GM21786 (cell line): ENCODE measurements at regions not wholly inside any gene's neighbourhood (a gene's known extent, or its start where the extent isn't known, plus 50 kb on each side); places are given as distances from the start of the nearest gene placed in this dataset.
"Not testable (repeated sequence)": the region's sequence is repeated elsewhere in the genome, so short reads cannot be mapped to it uniquely, and the experiment has no call there.

Experiments
- ATAC-seq: cut with Tn5 transposase; IDR thresholded peaks from one replicate; pipeline ENCODE4 v1.9.1; 2021; ENCODE audit not compliant: unreplicated experiment

GRCh38 chr7:68550027-68550426 is 1048.2 kb upstream of the AUTS2 start:
- no peak for ATAC-seq

GRCh38 chr7:68550635-68551034 is 1047.6 kb upstream of the AUTS2 start:
- no peak for ATAC-seq

GRCh38 chr7:68556537-68556936 is 1041.7 kb upstream of the AUTS2 start:
- no peak for ATAC-seq

GRCh38 chr7:68559518-68559917 is 1038.8 kb upstream of the AUTS2 start:
- no peak for ATAC-seq

GRCh38 chr7:68562323-68562899 is 1035.9 kb upstream of the AUTS2 start:
- ATAC-seq: no peak

GRCh38 chr7:68564306-68565135 is 1033.8 kb upstream of the AUTS2 start:
- no peak for ATAC-seq

- no peak for ATAC-seq
Observed at GRCh38 chr7:68571286-68571685, 1027.0 kb upstream of the AUTS2 start.

GRCh38 chr7:68573271-68574005 is 1024.8 kb upstream of the AUTS2 start:
- no peak for ATAC-seq

GRCh38 chr7:68576366-68576765 is 1021.9 kb upstream of the AUTS2 start:
- ATAC-seq: no peak

- no peak for ATAC-seq
Observed at GRCh38 chr7:68581417-68581816, 1016.9 kb upstream of the AUTS2 start.

- no peak for ATAC-seq
Observed at GRCh38 chr7:68587599-68587998, 1010.7 kb upstream of the AUTS2 start.

- ATAC-seq: no peak
Observed at GRCh38 chr7:68601826-68602225, 996.4 kb upstream of the AUTS2 start.

- no peak for ATAC-seq
Observed at GRCh38 chr7:68604541-68604940, 993.7 kb upstream of the AUTS2 start.

- ATAC-seq: no peak
Observed at GRCh38 chr7:68610701-68611100, 987.6 kb upstream of the AUTS2 start.

- ATAC-seq: no peak
Observed at GRCh38 chr7:68613405-68613804, 984.9 kb upstream of the AUTS2 start.

GRCh38 chr7:68613897-68614296 is 984.4 kb upstream of the AUTS2 start:
- no peak for ATAC-seq

- ATAC-seq: no peak
Observed at GRCh38 chr7:68619526-68619925, 978.7 kb upstream of the AUTS2 start.

- ATAC-seq: no peak
Observed at GRCh38 chr7:68622500-68622899, 975.8 kb upstream of the AUTS2 start.

- no peak for ATAC-seq
Observed at GRCh38 chr7:68623030-68623429, 975.2 kb upstream of the AUTS2 start.

GRCh38 chr7:68627247-68627864 is 970.9 kb upstream of the AUTS2 start:
- no peak for ATAC-seq

- ATAC-seq: not testable (repeated sequence)
Observed at GRCh38 chr7:68630914-68631313, 967.4 kb upstream of the AUTS2 start.

GRCh38 chr7:68640103-68640502 is 958.2 kb upstream of the AUTS2 start:
- ATAC-seq: no peak
